RCC 7860 (cell line): ENCODE measurements at regions not wholly inside any gene's neighbourhood (a gene's known extent, or its start where the extent isn't known, plus 50 kb on each side); places are given as distances from the start of the nearest gene placed in this dataset.

Source experiments
- DNase-seq: peaks from one replicate; pipeline ENCODE4 v3.0.0-alpha.2; 2015; ENCODE audit warnings: low spot score
- FAIRE-seq: peaks from 2 replicates; lab custom pipeline; 2012; peaks lifted over from hg19 to GRCh38; lab: Jason Lieb, UNC

- no peak for FAIRE-seq
- no peak for DNase-seq
Measured at GRCh38 chr11:97234016-97234415, 844.2 kb downstream of the JRKL start.

- FAIRE-seq (no peak), DNase-seq (no peak)
Measured at GRCh38 chr11:97237151-97237550, 847.3 kb downstream of the JRKL start.

GRCh38 chr11:97247601-97248000 is 857.8 kb downstream of the JRKL start:
- DNase-seq (no peak), FAIRE-seq (no peak)

- FAIRE-seq (no peak), DNase-seq (no peak)
Measured at GRCh38 chr11:97254790-97255189, 865.0 kb downstream of the JRKL start.

GRCh38 chr11:97259434-97259833 is 869.6 kb downstream of the JRKL start:
- FAIRE-seq (no peak), DNase-seq (no peak)

GRCh38 chr11:97259884-97260283 is 870.1 kb downstream of the JRKL start:
- DNase-seq, result no peak
- FAIRE-seq, result no peak

- FAIRE-seq, result no peak
- no peak for DNase-seq
Measured at GRCh38 chr11:97263183-97263858, 873.5 kb downstream of the JRKL start.

- DNase-seq, result no peak
- FAIRE-seq, result no peak
Measured at GRCh38 chr11:97269527-97269926, 879.7 kb downstream of the JRKL start.

- no peak for DNase-seq
- FAIRE-seq, result no peak
Measured at GRCh38 chr11:97279341-97279740, 889.5 kb downstream of the JRKL start.

GRCh38 chr11:97280347-97280746 is 890.5 kb downstream of the JRKL start:
- no peak for FAIRE-seq

GRCh38 chr11:97289823-97290222 is 900.0 kb downstream of the JRKL start:
- no peak for DNase-seq
- FAIRE-seq, result no peak

More at GRCh38 chr11:97280347-97280746, 890.5 kb downstream of the JRKL start:
- no peak for DNase-seq

- no peak for FAIRE-seq
- DNase-seq, result no peak
Measured at GRCh38 chr11:97290464-97291041, 900.7 kb downstream of the JRKL start.

GRCh38 chr11:97296301-97296700 is 906.5 kb downstream of the JRKL start:
- no peak for DNase-seq
- FAIRE-seq, result no peak

- no peak for DNase-seq
- no peak for FAIRE-seq
Measured at GRCh38 chr11:97309291-97309690, 919.5 kb downstream of the JRKL start.

- DNase-seq (no peak), FAIRE-seq (no peak)
Measured at GRCh38 chr11:97325693-97326092, 935.9 kb downstream of the JRKL start.

- DNase-seq (no peak), FAIRE-seq (no peak)
Measured at GRCh38 chr11:97332271-97332670, 942.5 kb downstream of the JRKL start.

GRCh38 chr11:97336064-97336463 is 946.3 kb downstream of the JRKL start:
- DNase-seq (no peak), FAIRE-seq (no peak)

GRCh38 chr11:97345032-97345431 is 955.2 kb downstream of the JRKL start:
- DNase-seq, result no peak
- no peak for FAIRE-seq

GRCh38 chr11:97349201-97349600 is 959.4 kb downstream of the JRKL start:
- DNase-seq (no peak), FAIRE-seq (no peak)

- FAIRE-seq, result no peak
- DNase-seq, result no peak
Measured at GRCh38 chr11:97351939-97352338, 962.1 kb downstream of the JRKL start.

GRCh38 chr11:97354026-97354425 is 964.2 kb downstream of the JRKL start:
- FAIRE-seq, result no peak

GRCh38 chr11:97354576-97354975 is 964.8 kb downstream of the JRKL start:
- DNase-seq, result no peak
- FAIRE-seq, result no peak

More at GRCh38 chr11:97354026-97354425, 964.2 kb downstream of the JRKL start:
- no peak for DNase-seq

- no peak for DNase-seq
- FAIRE-seq, result no peak
Measured at GRCh38 chr11:97355230-97355629, 965.4 kb downstream of the JRKL start.
